Trophoblast cell (in vitro differentiated cells and primary cell): ENCODE measurements at regions not wholly inside any gene's neighbourhood (a gene's known extent, or its start where the extent isn't known, plus 50 kb on each side); places are given as distances from the start of the nearest gene placed in this dataset.

ENCODE experiments used
- DNase-seq, 2 donors: peaks; one replicate each; pipeline ENCODE4 v3.0.0-alpha.2; 2016
- H2AFZ ChIP-seq: 2 replicates; pipeline ENCODE4 v1.6.1; 2013; ENCODE audit warnings: low read length, moderate library complexity, mild to moderate bottlenecking; ENCODE audit not compliant: insufficient read depth, poor library complexity
- H2AK5ac ChIP-seq: 2 replicates; pipeline ENCODE4 v1.6.1; 2013; ENCODE audit warnings: mild to moderate bottlenecking, low read length
- H2BK120ac ChIP-seq: 2 replicates; pipeline ENCODE4 v1.6.1; 2013; ENCODE audit warnings: low read length, mild to moderate bottlenecking, moderate library complexity; ENCODE audit not compliant: insufficient read depth, poor library complexity
- H2BK12ac ChIP-seq: 2 replicates; pipeline ENCODE4 v1.6.1; 2013; ENCODE audit warnings: mild to moderate bottlenecking, low read length, moderate library complexity
- H2BK5ac ChIP-seq: 2 replicates; pipeline ENCODE4 v1.6.1; 2013; ENCODE audit warnings: low read length, low read depth, moderate library complexity, mild to moderate bottlenecking; ENCODE audit not compliant: poor library complexity
- H3K14ac ChIP-seq: 2 replicates; pipeline ENCODE4 v1.6.1; 2013; ENCODE audit warnings: mild to moderate bottlenecking, low read length
- H3K18ac ChIP-seq: 2 replicates; pipeline ENCODE4 v1.6.1; 2013; ENCODE audit warnings: mild to moderate bottlenecking, low read length
- H3K23ac ChIP-seq: 2 replicates; pipeline ENCODE4 v1.6.1; 2013; ENCODE audit warnings: low read length
- H3K27ac ChIP-seq: 2 replicates; pipeline ENCODE4 v1.5.1; 2013; ENCODE audit warnings: low read depth, mild to moderate bottlenecking, inconsistent platforms, low read length, moderate library complexity
- H3K27me3 ChIP-seq: 2 replicates; pipeline ENCODE4 v1.6.1; 2013; ENCODE audit warnings: inconsistent platforms, mild to moderate bottlenecking, low read length, moderate library complexity; ENCODE audit not compliant: insufficient read depth
- H3K36me3 ChIP-seq, 2 experiments: 1 replicate in 1 of 2; 2 replicates in 1 of 2; pipeline ENCODE4 v1.6.1; 2013; ENCODE audit warnings: low read length in 2 of 2, mild to moderate bottlenecking in 2 of 2, moderate library complexity in 1 of 2; ENCODE audit not compliant: insufficient read depth in 2 of 2, control insufficient read depth in 1 of 2
- H3K4ac ChIP-seq: 2 replicates; pipeline ENCODE4 v1.6.1; 2013; ENCODE audit warnings: low read depth, mild to moderate bottlenecking, low read length, moderate library complexity
- H3K4me1 ChIP-seq, 2 experiments: 1 replicate in 1 of 2; 2 replicates in 1 of 2; pipeline ENCODE4 v1.6.1; 2013; ENCODE audit warnings: low read length in 2 of 2, mild to moderate bottlenecking in 2 of 2, moderate library complexity in 1 of 2; ENCODE audit not compliant: insufficient read depth in 2 of 2, control insufficient read depth in 1 of 2
- H3K4me2 ChIP-seq: 2 replicates; pipeline ENCODE4 v1.6.1; 2013; ENCODE audit warnings: inconsistent platforms, mild to moderate bottlenecking, low read length, moderate library complexity
- H3K4me3 ChIP-seq: 2 replicates; pipeline ENCODE4 v1.5.1; 2013; ENCODE audit warnings: mild to moderate bottlenecking, low read depth, low read length, inconsistent platforms
- H3K79me1 ChIP-seq: one replicate; pipeline ENCODE4 v1.6.1; 2013; ENCODE audit warnings: low read length
- H3K79me2 ChIP-seq: 2 replicates; pipeline ENCODE4 v1.6.1; 2013; ENCODE audit warnings: low read length, mild to moderate bottlenecking; ENCODE audit not compliant: control insufficient read depth, insufficient read depth, poor library complexity
- H3K9ac ChIP-seq: 2 replicates; pipeline ENCODE4 v1.6.1; 2013; ENCODE audit warnings: mild to moderate bottlenecking, low read length
- H3K9me3 ChIP-seq: 2 replicates; pipeline ENCODE4 v1.6.1; 2013; ENCODE audit warnings: low read depth, mild to moderate bottlenecking, control low read depth, inconsistent platforms, low read length; ENCODE audit not compliant: insufficient read depth
- H4K12ac ChIP-seq: 2 replicates; pipeline ENCODE4 v1.6.1; 2013; ENCODE audit warnings: low read depth, mild to moderate bottlenecking, low read length, moderate library complexity
- H4K8ac ChIP-seq: 2 replicates; pipeline ENCODE4 v1.6.1; 2013; ENCODE audit warnings: low read depth, mild to moderate bottlenecking, low read length, moderate library complexity
- H4K91ac ChIP-seq: one replicate; pipeline ENCODE4 v1.6.1; 2013; ENCODE audit warnings: low read depth, mild to moderate bottlenecking, low read length, moderate library complexity
- WGBS: extraction: QIAGEN DNeasy Blood & Tissue Kit; methylation state at CpG from one replicate; pipeline ENCODE4 v1.1.7; 2013; ENCODE audit warnings: missing lambda C conversion rate; ENCODE audit not compliant: insufficient read length, insufficient coverage; ENCODE audit errors: extremely low coverage; 5-methylcytosine and 5-hydroxymethylcytosine counted together

GRCh38 chr13:103573446-103573845, 507.2 kb upstream of the SLC10A2 start:
- Histone ChIP-seq H3K27ac (no peak overlapping the region), H4K8ac (no peak overlapping the region), H3K36me3 (no peaks in the 10 kb centered on the region), H4K91ac (no peak overlapping the region), H2BK120ac (no peak overlapping the region), H2AK5ac (no peak overlapping the region), H3K4me3 (no peak overlapping the region), H3K4ac (no peak overlapping the region), H3K18ac (no peak overlapping the region), H2BK5ac (no peak overlapping the region), H3K79me2 (no peaks in the 10 kb centered on the region), H3K9me3 (peaks cover 2% of the 10 kb centered on the region), H3K4me1 (no peaks in the 10 kb centered on the region), H3K79me1 (no peaks in the 10 kb centered on the region), H4K12ac (no peak overlapping the region), H3K14ac (no peak overlapping the region), H3K9ac (no peak overlapping the region), H3K27me3 (no peaks in the 10 kb centered on the region), H2BK12ac (no peak overlapping the region), H3K23ac (no peak overlapping the region), H2AFZ (no peak overlapping the region), H3K4me2 (peak overlapping the region; percentile 10)
- no CpG with 5 or more reads among the region's 4 CpGs for WGBS
- no peak for DNase-seq

GRCh38 chr13:103568314-103568713, 502.1 kb upstream of the SLC10A2 start:
- Histone ChIP-seq H4K8ac (no peak overlapping the region), H2BK5ac (no peak overlapping the region), H3K23ac (no peak overlapping the region), H3K9ac (no peak overlapping the region), H2BK12ac (no peak overlapping the region), H3K27me3 (no peaks in the 10 kb centered on the region), H3K4me3 (no peak overlapping the region), H3K79me1 (no peaks in the 10 kb centered on the region), H3K14ac (no peak overlapping the region), H3K4ac (no peak overlapping the region), H3K9me3 (peaks cover under 1% of the 10 kb centered on the region), H3K36me3 (no peaks in the 10 kb centered on the region), H3K27ac (no peak overlapping the region), H3K4me1 (no peaks in the 10 kb centered on the region), H3K18ac (no peak overlapping the region), H2AFZ (no peak overlapping the region), H3K79me2 (no peaks in the 10 kb centered on the region), H4K91ac (no peak overlapping the region), H2BK120ac (no peak overlapping the region), H3K4me2 (no peak overlapping the region), H4K12ac (no peak overlapping the region), H2AK5ac (no peak overlapping the region)
- DNase-seq, result no peak
- WGBS, result no CpG with 5 or more reads among the region's 5 CpGs

GRCh38 chr13:103557878-103558277, 491.7 kb upstream of the SLC10A2 start:
- no peak overlapping the region for H2BK5ac ChIP-seq
- H3K9ac ChIP-seq, result no peak overlapping the region
- H3K4me1 ChIP-seq, result no peaks in the 10 kb centered on the region
- no peak overlapping the region for H3K4me3 ChIP-seq
- no peaks in the 10 kb centered on the region for H3K79me2 ChIP-seq
- H4K91ac ChIP-seq, result no peak overlapping the region
- no peak overlapping the region for H2BK12ac ChIP-seq
- no peak overlapping the region for H3K23ac ChIP-seq
- DNase-seq, result no peak
- H2BK120ac ChIP-seq, result no peak overlapping the region
- no peak overlapping the region for H3K4ac ChIP-seq
- H3K14ac ChIP-seq, result no peak overlapping the region
- no peak overlapping the region for H3K4me2 ChIP-seq
- WGBS, result no CpG with 5 or more reads among the region's 2 CpGs
- H3K9me3 ChIP-seq, result no peaks in the 10 kb centered on the region
- no peak overlapping the region for H2AFZ ChIP-seq
- no peak overlapping the region for H3K27ac ChIP-seq
- no peak overlapping the region for H4K8ac ChIP-seq
- no peaks in the 10 kb centered on the region for H3K79me1 ChIP-seq
- H3K18ac ChIP-seq, result no peak overlapping the region
- H2AK5ac ChIP-seq, result no peak overlapping the region
- no peaks in the 10 kb centered on the region for H3K27me3 ChIP-seq
- H4K12ac ChIP-seq, result no peak overlapping the region
- no peaks in the 10 kb centered on the region for H3K36me3 ChIP-seq

- Histone ChIP-seq H2BK120ac (no peak overlapping the region), H2BK12ac (no peak overlapping the region), H3K18ac (no peak overlapping the region), H3K4me3 (no peak overlapping the region), H3K9ac (no peak overlapping the region), H3K27ac (no peak overlapping the region), H2AFZ (no peak overlapping the region), H3K79me1 (no peaks in the 10 kb centered on the region), H4K91ac (no peak overlapping the region), H3K36me3 (no peaks in the 10 kb centered on the region), H3K9me3 (no peaks in the 10 kb centered on the region), H4K12ac (no peak overlapping the region), H2AK5ac (no peak overlapping the region), H4K8ac (no peak overlapping the region), H3K27me3 (no peaks in the 10 kb centered on the region), H3K4me2 (no peak overlapping the region), H3K4me1 (no peaks in the 10 kb centered on the region), H3K23ac (no peak overlapping the region), H3K14ac (no peak overlapping the region), H3K4ac (no peak overlapping the region), H2BK5ac (no peak overlapping the region), H3K79me2 (no peaks in the 10 kb centered on the region)
- DNase-seq, result no peak
- WGBS, result no CpG with 5 or more reads among the region's 2 CpGs
These were observed 490.5 kb upstream of the SLC10A2 start for GRCh38 chr13:103556681-103557080.
